GM19035 (cell line): ENCODE measurements at regions not wholly inside any gene's neighbourhood (a gene's known extent, or its start where the extent isn't known, plus 50 kb on each side); places are given as distances from the start of the nearest gene placed in this dataset.

Experiments
- ATAC-seq: cut with Tn5 transposase; IDR thresholded peaks from one replicate; pipeline ENCODE4 v1.9.1; 2021; ENCODE audit not compliant: unreplicated experiment

DNA sequence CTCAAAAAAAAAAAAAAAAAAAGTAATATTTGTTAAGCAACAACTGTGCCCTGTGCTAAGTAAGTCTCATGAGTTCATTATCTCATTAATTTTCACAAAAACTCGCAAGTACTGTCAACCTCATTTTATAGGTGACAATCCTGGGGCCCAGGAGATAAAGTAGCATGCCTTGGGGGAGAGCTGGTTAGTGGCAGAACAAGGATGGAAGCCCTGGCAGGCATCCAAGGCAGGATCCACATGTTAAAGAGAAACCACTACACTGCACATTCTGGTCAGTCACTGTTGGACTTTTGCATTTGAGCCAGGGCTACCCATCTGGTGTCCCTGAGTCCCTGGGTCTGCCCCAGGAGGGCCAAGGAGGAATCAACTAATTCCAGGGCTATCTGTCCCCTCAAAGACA, 54.6 kb downstream of the ZFP36L2 start:
- ATAC-seq = no peak

DNA sequence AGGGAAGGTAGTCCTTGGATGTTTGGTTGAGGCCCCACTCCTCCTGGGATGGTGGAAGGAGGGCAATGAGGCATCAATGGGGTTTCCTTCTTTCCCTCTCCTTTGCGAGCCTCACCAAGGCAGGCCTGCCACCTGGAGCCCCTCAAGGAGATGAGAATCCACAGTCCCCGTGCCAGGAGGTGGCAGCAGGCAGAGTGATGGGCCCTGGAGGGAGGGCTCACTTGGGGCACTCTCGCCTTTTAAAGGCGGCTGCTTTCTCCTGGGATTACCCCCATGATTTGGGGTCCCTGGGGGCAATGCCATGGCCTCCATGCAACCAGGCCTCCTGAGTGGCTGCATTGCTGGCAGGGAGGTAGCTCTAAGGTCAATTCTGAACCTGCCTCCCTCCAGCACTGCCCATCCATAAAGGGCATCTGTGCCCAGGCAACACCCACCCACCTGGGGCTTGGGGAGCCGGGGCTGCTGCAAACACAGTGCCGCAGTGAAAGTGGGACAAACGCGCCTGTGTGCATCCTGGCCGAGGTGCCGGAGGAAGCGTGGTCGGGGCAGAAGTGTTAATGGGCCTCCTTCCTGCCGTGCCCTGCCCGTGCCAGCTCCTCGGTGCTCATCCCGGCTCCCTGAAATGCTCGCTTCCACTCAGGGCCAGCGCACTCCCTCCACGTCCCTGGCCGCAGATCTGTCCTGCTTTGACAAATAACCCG, 55.9 kb downstream of the ZFP36L2 start:
- no peak for ATAC-seq

GRCh38 chr2:43169987-43170386, 56.4 kb downstream of the ZFP36L2 start:
- ATAC-seq = no peak

DNA sequence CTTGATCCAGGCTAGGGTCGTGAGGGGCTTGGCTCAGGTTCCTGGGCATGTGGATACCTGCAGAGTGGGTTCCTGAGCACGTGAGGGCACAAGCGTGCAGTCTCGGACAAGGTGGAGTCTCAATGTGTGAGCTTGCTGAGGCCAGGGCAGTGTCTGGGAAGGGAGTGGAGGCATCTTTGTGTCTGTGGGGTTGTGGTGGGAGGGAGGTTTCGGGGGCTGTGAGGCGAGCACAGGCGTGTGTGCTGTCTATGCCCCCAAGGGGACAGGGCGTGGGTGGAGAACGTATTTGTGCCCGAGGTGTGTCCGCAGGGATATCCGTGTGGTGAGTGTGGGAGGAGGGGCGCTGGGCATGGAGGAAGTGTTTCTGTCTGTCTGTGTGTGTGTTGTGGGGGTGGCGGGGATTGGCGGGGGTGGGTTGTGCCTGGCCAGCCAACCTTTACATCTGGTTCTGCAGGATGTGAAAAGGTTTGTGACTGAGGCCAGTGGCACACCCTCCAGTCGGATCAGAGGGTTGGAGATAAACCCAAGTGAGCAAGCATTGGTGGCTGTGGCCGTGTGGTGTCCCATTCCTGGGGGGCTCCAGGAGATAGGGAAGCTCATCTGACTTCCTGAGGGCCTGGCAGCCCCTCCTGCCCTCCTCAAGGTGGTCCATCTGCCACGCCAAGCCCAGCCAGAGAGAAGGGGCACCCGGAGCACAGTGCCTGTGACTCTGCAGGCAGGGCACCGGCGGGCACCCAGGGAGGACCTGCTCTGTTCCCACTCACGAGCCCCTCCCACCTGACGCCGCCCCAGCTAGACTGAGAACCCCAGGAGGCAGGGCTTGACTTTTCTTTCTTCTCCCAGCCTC, 57.1 kb downstream of the ZFP36L2 start:
- no peak for ATAC-seq

DNA sequence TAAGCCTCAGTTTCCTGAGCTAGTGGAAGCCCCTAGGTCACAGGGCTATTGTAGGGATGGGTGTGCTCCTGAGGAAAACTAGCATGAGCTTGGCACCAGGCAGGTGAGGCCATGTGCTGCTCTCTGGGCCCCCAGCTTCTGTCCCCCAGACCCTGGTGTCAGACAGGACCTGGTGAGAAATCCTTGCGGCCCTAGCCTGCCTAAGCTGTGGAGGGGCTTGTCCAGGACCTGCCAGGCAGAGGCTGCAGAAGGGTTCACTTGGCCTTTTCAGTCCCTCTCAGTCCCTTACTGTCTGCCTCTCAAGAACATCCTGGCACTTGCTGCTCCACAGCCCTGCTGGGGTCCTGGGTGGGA, 58.4 kb downstream of the ZFP36L2 start:
- no peak for ATAC-seq

DNA sequence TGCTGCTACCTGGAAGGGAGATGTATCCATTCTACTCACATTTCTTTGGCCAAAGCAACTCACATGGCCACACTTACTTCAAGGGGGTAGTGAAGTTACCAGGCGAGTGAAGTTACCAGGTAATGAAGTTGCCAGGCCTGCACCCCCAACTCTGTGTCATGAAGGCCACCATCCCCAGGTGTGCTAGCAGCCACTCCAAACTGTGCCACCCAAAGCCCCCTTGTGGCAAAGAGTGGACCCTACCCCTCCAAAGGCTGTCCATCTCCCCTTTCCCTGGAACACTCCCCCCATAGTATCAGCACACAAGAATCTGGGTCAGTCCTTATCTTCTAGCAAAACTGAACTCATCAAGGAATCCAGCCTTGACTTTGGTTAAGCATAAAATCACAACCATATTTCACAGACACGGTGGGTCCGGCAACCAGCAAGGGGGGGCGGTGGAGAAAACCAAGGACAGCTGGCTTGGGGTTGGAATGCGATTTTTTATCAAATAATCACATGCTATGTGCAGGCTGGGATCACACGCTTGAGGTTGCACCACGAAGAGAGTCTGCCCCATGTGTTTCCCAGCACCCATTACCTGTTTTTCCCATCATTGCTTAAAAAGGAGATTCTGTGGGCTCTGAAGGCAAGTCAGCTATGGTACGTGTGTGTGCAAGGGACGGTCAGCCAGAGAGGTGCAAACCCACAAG, 60.9 kb downstream of the ZFP36L2 start:
- ATAC-seq = no peak

DNA sequence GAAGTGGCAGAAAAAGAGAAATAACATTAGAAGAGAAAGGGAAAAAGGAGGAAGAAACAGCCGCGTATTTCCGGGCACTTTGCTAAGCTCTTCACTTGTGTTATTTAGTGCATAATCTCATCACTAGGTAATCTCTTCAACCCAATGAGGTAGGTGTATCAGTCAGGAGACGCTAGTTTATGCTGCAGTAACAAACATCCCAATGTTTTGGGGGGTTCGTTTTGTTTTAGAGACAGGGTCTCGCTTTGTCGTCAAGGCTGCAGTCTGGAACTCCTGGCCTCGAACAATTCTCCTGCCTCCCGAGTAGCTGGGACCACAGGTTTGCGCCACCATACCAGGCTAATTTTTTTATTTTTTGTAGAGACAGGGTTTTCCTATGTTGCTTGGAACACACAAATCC, 61.7 kb downstream of the ZFP36L2 start:
- no peak for ATAC-seq

GRCh38 chr2:43163584-43164270, 62.7 kb downstream of the ZFP36L2 start:
- ATAC-seq = no peak

DNA sequence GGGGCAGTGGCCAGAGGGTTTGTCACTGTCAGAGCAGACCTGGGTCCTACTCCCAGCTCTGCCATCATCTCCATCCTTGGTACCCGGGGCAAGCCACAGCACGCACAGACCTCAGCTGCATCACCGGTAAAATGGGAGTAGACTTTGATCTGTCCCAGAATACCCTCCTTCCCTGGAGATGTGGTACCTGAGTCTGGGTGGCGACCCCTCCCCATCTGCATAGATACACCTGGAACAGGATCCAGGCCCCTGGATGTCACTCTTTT, 64.0 kb downstream of the ZFP36L2 start:
- ATAC-seq = no peak

GRCh38 chr2:43161650-43162510, 64.5 kb downstream of the ZFP36L2 start:
- no peak for ATAC-seq

DNA sequence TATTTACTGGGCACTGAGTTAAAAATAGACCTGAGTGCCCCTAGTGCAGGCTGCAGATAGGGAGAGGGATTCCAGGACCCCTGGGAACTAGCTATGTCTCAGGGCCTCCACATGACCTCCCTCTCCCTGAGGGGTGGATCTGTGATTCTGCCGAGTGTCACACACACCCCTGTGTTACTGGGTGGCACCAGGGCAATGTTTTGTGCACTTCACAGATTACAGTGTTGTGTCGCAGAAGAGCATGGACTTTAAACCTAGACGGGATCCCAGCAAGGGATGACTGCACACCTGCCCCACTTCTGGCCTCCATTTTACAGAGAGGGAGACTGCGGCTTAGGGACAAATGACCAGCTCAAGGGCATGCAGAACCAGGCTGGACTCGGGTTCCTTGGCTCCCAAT, 65.6 kb downstream of the ZFP36L2 start:
- ATAC-seq = no peak

- no peak for ATAC-seq
Observed at GRCh38 chr2:43159797-43160196, 66.6 kb downstream of the ZFP36L2 start.

DNA sequence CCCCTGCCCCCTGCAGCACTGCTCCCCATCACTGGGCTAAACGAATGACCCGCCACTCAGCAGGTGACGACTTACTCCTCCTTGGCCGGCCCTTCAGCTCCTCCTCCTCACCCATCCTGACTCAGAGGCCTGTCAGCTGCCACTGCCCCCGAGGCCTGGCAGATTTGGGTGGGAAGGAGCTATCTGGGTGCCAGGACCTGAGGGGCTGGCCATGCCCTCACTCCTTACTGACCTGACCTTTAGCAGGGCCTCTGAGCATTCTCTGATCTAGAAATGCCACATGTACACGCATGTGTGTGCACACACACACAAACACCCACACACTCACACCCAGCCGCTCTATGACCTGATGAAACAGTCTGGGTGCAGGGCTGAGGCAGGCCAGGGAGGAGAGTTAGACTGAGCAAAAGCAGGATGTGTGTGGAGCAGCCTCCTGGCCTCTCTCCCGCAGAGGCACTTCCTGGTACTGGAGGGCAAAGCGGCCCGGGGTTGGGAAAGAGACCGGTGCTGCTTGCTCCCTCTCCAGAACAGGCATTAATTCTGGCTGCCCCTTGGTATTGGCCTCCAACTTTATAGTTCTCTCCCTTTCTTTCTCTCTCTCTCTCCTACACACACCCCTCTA, 68.0 kb downstream of the ZFP36L2 start:
- ATAC-seq = peak; percentile 16

DNA sequence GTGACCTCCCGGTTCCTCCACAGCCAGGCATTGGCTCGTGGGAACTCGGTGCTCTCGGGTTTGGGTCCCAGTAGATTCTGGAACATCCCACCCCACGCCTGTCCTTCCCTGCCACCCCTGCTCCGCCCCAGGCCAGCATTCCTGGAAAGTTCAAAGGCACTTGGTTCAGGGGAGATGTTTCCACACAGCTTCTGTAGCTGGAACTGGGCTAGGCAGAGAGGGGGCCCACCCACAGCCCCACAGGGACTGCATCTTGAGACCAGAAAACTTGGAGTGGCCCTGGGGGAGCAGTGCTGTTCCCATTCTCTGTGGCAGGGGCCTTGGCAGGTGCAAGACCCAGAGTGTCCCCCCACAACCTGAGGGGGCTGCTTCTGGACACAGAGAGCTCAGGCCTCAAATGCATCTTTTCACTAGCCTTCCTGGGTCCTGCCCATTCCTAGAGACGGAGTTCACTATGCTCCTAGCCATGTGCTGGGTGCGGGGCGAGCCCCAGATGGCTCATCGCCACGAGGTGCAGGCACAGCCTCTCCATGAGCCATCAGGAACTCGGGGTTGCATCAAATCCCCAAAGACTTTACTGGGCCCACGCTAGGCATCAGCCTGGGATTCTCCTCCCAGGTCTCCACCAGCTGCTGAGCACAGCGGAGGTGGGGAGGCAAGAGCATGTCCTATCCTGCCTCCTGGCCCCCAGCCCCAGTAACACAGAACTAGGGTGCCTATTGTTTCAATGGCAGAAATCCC, 68.7 kb downstream of the ZFP36L2 start:
- no peak for ATAC-seq

DNA sequence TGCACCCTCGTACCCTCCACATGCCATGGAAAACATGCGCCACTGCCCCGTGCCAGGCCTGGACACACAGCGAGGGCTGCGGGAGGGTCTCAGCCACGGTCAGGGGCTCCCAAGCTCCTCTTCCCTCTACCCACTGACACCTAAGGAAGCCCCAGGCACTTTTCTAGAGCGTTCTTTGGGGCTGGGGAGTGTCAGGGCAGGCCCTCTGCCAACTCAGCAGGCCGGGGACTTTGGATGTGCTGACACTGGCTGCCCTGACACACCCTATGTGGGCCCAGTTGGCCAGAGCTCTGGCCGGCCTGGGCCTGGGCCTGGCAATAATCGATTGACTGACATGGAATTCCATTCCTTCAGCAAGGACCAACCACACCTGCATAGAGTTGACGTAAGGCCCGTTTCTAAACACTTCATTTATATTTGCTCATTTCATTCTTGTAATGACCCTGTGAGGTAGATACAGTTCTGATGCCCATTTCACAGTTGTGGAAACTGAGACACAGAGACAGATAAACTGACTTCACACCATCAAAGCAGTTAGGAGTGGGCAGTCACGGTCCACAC, 70.5 kb downstream of the ZFP36L2 start:
- ATAC-seq = no peak

GRCh38 chr2:43154685-43155084, 71.7 kb downstream of the ZFP36L2 start:
- ATAC-seq = no peak

- no peak for ATAC-seq
Observed at GRCh38 chr2:43152741-43153647, 73.4 kb downstream of the ZFP36L2 start.

DNA sequence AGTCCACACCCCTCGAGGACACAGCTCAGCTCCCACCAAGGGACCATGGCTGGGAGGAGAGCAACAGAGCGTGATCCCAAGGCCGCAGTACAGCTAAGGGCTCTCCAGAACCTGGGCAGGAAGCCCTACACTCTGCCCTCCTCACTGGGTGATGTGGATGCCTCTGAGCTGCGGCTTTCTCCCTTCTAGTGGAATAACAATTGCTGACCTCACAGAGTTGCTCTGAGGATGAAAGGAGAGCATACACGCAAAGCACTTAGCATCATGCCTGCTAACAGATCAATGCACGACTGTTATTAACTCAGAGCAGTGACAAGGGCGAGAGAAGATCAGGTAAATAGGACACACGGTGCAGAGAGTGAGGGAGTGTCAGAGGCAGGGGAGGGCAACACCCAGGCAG, 74.2 kb downstream of the ZFP36L2 start:
- no peak for ATAC-seq
